GM12878 (cell line): ENCODE measurements at regions not wholly inside any gene's neighbourhood (a gene's known extent, or its start where the extent isn't known, plus 50 kb on each side); places are given as distances from the start of the nearest gene placed in this dataset.

Source experiments
- ATAC-seq: fragments of 200-7000 bp; cut with Tn5 transposase; 3 replicates; pipeline ENCODE4 v1.9.1; 2020; ENCODE audit warnings: mild to moderate bottlenecking, moderate library complexity
- BruUV-seq: library from RNA; stranded (reverse); fragments of 400-500 nt; replicated peaks from 2 replicates; lab custom pipeline; 2021; lab: Mats Ljungman, UMichigan
- CTCF ChIA-PET: fragments of 300-600 bp; sonication (Branson Sonifier 250); formaldehyde crosslinking; extraction: SDS; loops from one replicate; lab custom pipeline; 2021; ENCODE audit warnings: inconsistent platforms; lab: Yijun Ruan, JAX
- POLR2A ChIA-PET: fragments of 350-600 bp; formaldehyde crosslinking; extraction: SDS; loops from one replicate; lab custom pipeline; 2021; ENCODE audit warnings: inconsistent platforms; lab: Charles Lee
- RAD21 ChIA-PET: fragments of 300-600 bp; sonication (Branson Sonifier 250); formaldehyde crosslinking; loops from one replicate; lab custom pipeline; 2023; ENCODE audit warnings: antibody characterized with exemption; ENCODE audit not compliant: unreplicated experiment; lab: Charles Lee
- SMC1A ChIA-PET: fragments of 300-600 bp; sonication (Branson Sonifier 250); formaldehyde crosslinking; loops from one replicate; lab custom pipeline; 2023; ENCODE audit not compliant: unreplicated experiment, uncharacterized antibody; lab: Charles Lee
- DNase-seq: peaks from one replicate; pipeline ENCODE4 v3.0.0-alpha.2; 2011; ENCODE audit warnings: low read depth, low spot score
- FAIRE-seq: peaks from 3 replicates; lab custom pipeline; 2011; peaks lifted over from hg19 to GRCh38; lab: Jason Lieb, UNC
- H2AFZ ChIP-seq: 2 replicates; pipeline ENCODE4 v1.6.0; 2011; ENCODE audit warnings: low read depth, low read length, control low read depth; ENCODE audit not compliant: control insufficient read depth
- H3K27ac ChIP-seq: 2 replicates; pipeline ENCODE4 v1.5.1; 2011; ENCODE audit warnings: control low read depth; ENCODE audit not compliant: control insufficient read depth, insufficient read depth
- H3K27me3 ChIP-seq, 2 experiments: replicated peaks in 1 of 2; 2 replicates each; pipeline versions ENCODE4 v1.6.0 to v1.6.1; 2011; ENCODE audit warnings: low read length in 1 of 2; ENCODE audit not compliant: control insufficient read depth in 2 of 2, insufficient read depth in 2 of 2
- H3K36me3 ChIP-seq, 2 experiments: 2 replicates each; pipeline ENCODE4 v1.5.1; 2011; ENCODE audit warnings: low read length in 1 of 2; ENCODE audit not compliant: control insufficient read depth in 2 of 2, insufficient read depth in 2 of 2
- H3K4me1 ChIP-seq: 2 replicates; pipeline ENCODE4 v1.6.1; 2011; ENCODE audit warnings: mild to moderate bottlenecking, low read length, moderate library complexity, mixed read lengths; ENCODE audit not compliant: control insufficient read depth, insufficient read depth
- H3K4me2 ChIP-seq: 2 replicates; pipeline ENCODE4 v1.6.0; 2011; ENCODE audit warnings: control low read depth; ENCODE audit not compliant: control insufficient read depth, insufficient read depth
- H3K4me3 ChIP-seq: fragments of 200-600 bp; sonication (generic); 2 replicates; pipeline ENCODE4 v1.5.1; 2016
- H3K79me2 ChIP-seq: 2 replicates; pipeline ENCODE4 v1.6.0; 2011; ENCODE audit warnings: low read length; ENCODE audit not compliant: control insufficient read depth, insufficient read depth
- H3K9ac ChIP-seq: 2 replicates; pipeline ENCODE4 v1.8.0; 2011; ENCODE audit warnings: low read length, control low read depth, mixed read lengths; ENCODE audit not compliant: control insufficient read depth, insufficient read depth
- H3K9me3 ChIP-seq: replicated peaks from 3 replicates; pipeline ENCODE4 v1.5.1; 2011; ENCODE audit warnings: mild to moderate bottlenecking, low read length; ENCODE audit not compliant: control insufficient read depth, insufficient read depth
- H4K20me1 ChIP-seq: 2 replicates; pipeline ENCODE4 v1.6.0; 2011; ENCODE audit not compliant: control insufficient read depth, insufficient read depth
- CEBPB ChIP-seq, 2 experiments: fragments of 150-350 bp in 1 of 2; IDR thresholded peaks; 2 replicates each; pipeline ENCODE4 v1.6.1; 2012 to 2014; ENCODE audit warnings: low read depth in 2 of 2, low read length in 2 of 2, borderline replicate concordance in 1 of 2, inconsistent platforms in 1 of 2
- ELK1 ChIP-seq: IDR thresholded peaks from 2 replicates; pipeline ENCODE4 v1.6.1; 2012; ENCODE audit warnings: low read depth, low read length, improper control_type of control experiment
- FOXK2 ChIP-seq: fragments of 450-650 bp; IDR thresholded peaks from 2 replicates; pipeline ENCODE4 v1.6.1; 2017; ENCODE audit warnings: mild to moderate bottlenecking, moderate library complexity
- HCFC1 ChIP-seq: fragments of 150-350 bp; IDR thresholded peaks from 2 replicates; pipeline ENCODE4 v1.6.1; 2014; ENCODE audit warnings: low read length
- PML ChIP-seq: IDR thresholded peaks from 2 replicates; pipeline ENCODE4 v1.6.1; 2012; ENCODE audit warnings: low read length, inconsistent platforms
- POLR2A ChIP-seq: IDR thresholded peaks from 2 replicates; pipeline ENCODE4 v1.6.1; 2011; ENCODE audit warnings: low read depth, mild to moderate bottlenecking, low read length
- POU2F2 ChIP-seq: IDR thresholded peaks from 3 replicates; pipeline ENCODE4 v1.6.1; 2011; ENCODE audit warnings: low read depth, mild to moderate bottlenecking, low read length, borderline replicate concordance
- SMC3 ChIP-seq: IDR thresholded peaks from 2 replicates; pipeline ENCODE4 v1.6.1; 2011; ENCODE audit warnings: low read length, improper control_type of control experiment, borderline replicate concordance
- STAT3 ChIP-seq: IDR thresholded peaks from 2 replicates; pipeline ENCODE4 v1.6.1; 2011; ENCODE audit warnings: low read depth, low read length, improper control_type of control experiment
- ZBTB33 ChIP-seq: fragments of 450-650 bp; IDR thresholded peaks from 2 replicates; pipeline ENCODE4 v1.6.1; 2017; ENCODE audit warnings: mild to moderate bottlenecking
- ZNF207 ChIP-seq: fragments of 450-650 bp; IDR thresholded peaks from 2 replicates; pipeline ENCODE4 v1.6.1; 2014; ENCODE audit warnings: antibody characterized with exemption, mild to moderate bottlenecking, borderline replicate concordance
- ZNF217 ChIP-seq: fragments of 450-650 bp; IDR thresholded peaks from 2 replicates; pipeline ENCODE4 v1.6.1; 2017; ENCODE audit warnings: antibody characterized with exemption, mild to moderate bottlenecking
- ZNF384 ChIP-seq: IDR thresholded peaks from 2 replicates; pipeline ENCODE4 v1.6.1; 2012; ENCODE audit warnings: low read depth, mild to moderate bottlenecking, low read length, improper control_type of control experiment, borderline replicate concordance
- ZZZ3 ChIP-seq: IDR thresholded peaks from 2 replicates; pipeline ENCODE4 v1.6.1; 2011; ENCODE audit warnings: low read depth; ENCODE audit not compliant: control insufficient read depth, insufficient read length
- WGBS: methylation state at CpG from one replicate; pipeline ENCODE4 v1.1.6; 2016; ENCODE audit warnings: low lambda C conversion rate; ENCODE audit not compliant: insufficient replicate concordance, insufficient coverage; ENCODE audit errors: missing lambda C conversion rate; 5-methylcytosine and 5-hydroxymethylcytosine counted together
- in situ Hi-C: fragments of 300-500 bp; cut with MboI; formaldehyde crosslinking; loops from 9 replicates; pipeline ENCODE4 v1.14.3; 2018; ENCODE audit warnings: mixed read lengths
- intact Hi-C: fragments of 100-400 bp; cut with micrococcal nuclease; formaldehyde crosslinking; loops from one replicate; pipeline ENCODE4 v1.14.2; 2022; ENCODE audit not compliant: unreplicated experiment

DNA sequence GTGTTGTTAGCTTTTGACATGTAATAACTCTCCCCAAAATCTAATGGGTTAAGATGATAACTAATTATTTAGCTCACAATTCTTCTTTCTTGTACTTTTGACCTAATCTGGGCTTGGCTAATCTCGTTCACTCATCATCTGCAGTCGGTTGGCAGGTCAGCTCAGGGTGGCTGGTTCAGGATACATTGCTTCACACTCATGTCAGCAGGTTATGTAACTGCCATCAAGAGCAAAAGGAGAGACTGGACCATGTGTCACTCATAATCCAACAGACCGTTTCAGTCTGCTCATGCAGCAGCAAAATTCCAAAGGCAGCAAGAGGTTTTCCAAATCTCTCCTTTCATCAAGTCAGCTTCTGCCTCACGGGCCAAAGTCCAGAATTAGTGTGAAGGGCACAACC, 998.4 kb upstream of the CTNND2 start:
- TF ChIP-seq ZBTB33 (no peak), PML (no peak), ZNF217 (no peak), ELK1 (no peak), POU2F2 (no peak), ZNF384 (no peak), POLR2A (no peak), SMC3 (no peak), HCFC1 (no peak), STAT3 (no peak), CEBPB (IDR thresholded peaks at IDR 0.05; ENCODE audit: borderline replicate concordance in 1 of 2, low read depth in 2 of 2, low read length in 2 of 2) (no peak), FOXK2 (no peak), ZNF207 (no peak), ZZZ3 (no peak)
- TF ChIP-seq, all 136 proteins: peak for 0
- no peaks in the 10 kb centered on the region for H4K20me1 ChIP-seq
- RAD21 ChIA-PET, result no interaction called here
- H3K36me3 ChIP-seq, result no peaks in the 10 kb centered on the region
- H2AFZ ChIP-seq, result no peak overlapping the region
- H3K4me2 ChIP-seq, result no peak overlapping the region
- DNase-seq, result no peak
- no peak overlapping the region for H3K9ac ChIP-seq
- no peaks in the 10 kb centered on the region for H3K27me3 ChIP-seq
- CTCF ChIA-PET, result no interaction called here
- ATAC-seq, result no peak
- intact Hi-C loops, result no loop called here
- SMC1A ChIA-PET, result no interaction called here
- no TSS peak for BruUV-seq
- no peaks in the 10 kb centered on the region for H3K9me3 ChIP-seq
- no peaks in the 10 kb centered on the region for H3K79me2 ChIP-seq
- 0% methylated on average over 4 of the region's 4 CpGs for WGBS
- FAIRE-seq, result no peak
- POLR2A ChIA-PET, result no interaction called here
- H3K4me3 ChIP-seq, result no peak overlapping the region
- in situ Hi-C loops, result no loop called here
- no peaks in the 10 kb centered on the region for H3K4me1 ChIP-seq
- H3K27ac ChIP-seq, result no peak overlapping the region
